Ascending aorta (tissue), 2 donors: ENCODE measurements at regions not wholly inside any gene's neighbourhood (a gene's known extent, or its start where the extent isn't known, plus 50 kb on each side); places are given as distances from the start of the nearest gene placed in this dataset.

Experiments
- DNase-seq, 2 donors: peaks; one replicate each; pipeline ENCODE4 v3.0.0-alpha.2; 2019; ENCODE audit warnings: low spot score in 2 of 2
- H3K27ac ChIP-seq, 2 donors: fragments of 200-600 bp; sonication (generic); one replicate each; pipeline ENCODE4 v1.5.1; 2016 to 2017; ENCODE audit warnings: mild to moderate bottlenecking in 1 of 2
- H3K27me3 ChIP-seq: fragments of 200-600 bp; sonication (generic); one replicate; pipeline ENCODE4 v1.5.1; 2017
- H3K36me3 ChIP-seq, 2 donors: fragments of 200-600 bp; sonication (generic); one replicate each; pipeline ENCODE4 v1.5.1; 2016
- H3K4me1 ChIP-seq, 2 donors: fragments of 200-600 bp; sonication (generic); one replicate each; pipeline ENCODE4 v1.5.1; 2016 to 2017; ENCODE audit warnings: mild to moderate bottlenecking in 1 of 2
- H3K4me3 ChIP-seq, 2 donors: fragments of 200-600 bp; sonication (generic); one replicate each; pipeline ENCODE4 v1.5.1; 2016 to 2017; ENCODE audit warnings: mild to moderate bottlenecking in 1 of 2
- H3K9me3 ChIP-seq, 2 donors: fragments of 200-600 bp; sonication (generic); one replicate each; pipeline ENCODE4 v1.5.1; 2016
- intact Hi-C: fragments of 100-400 bp; cut with DNase I; formaldehyde crosslinking; loops from one replicate; pipeline ENCODE4 v1.15.1; 2023
- TF ChIP-seq, protein P1 (sequence below), 3 experiments: fragments of 200-600 bp in 2 of 3; fragments of 450-650 bp in 1 of 3; sonication (generic) in 2 of 3; IDR thresholded peaks; one replicate each; pipeline ENCODE4 v1.5.1; 2016 to 2019; ENCODE audit warnings: antibody characterized with exemption in 3 of 3, mild to moderate bottlenecking in 1 of 3, moderate library complexity in 1 of 3

DNA sequence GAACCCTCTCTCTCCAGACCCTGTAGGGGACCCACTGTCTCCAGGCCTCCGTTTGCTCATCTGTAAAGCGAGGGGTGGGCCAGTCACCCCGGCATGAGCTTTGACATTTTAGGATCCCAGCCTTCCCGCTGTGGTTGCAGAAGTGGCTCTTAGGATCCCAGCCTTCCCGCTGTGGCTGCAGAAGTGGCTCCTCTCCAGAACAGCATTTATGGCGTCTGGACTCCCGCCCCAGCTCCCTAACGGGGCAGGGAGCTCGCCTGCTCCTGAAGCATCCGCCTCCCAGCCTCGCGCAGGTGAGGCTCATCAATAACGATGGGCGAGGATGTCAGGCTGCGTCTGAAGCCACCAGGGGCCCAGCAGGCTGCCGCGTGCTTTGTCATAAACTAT, 222.3 kb upstream of the TNRC6C start:
- H3K36me3 ChIP-seq, result no peaks in the 10 kb centered on the region
- H3K27ac ChIP-seq, result peak overlapping the region; percentile 85 to 87
- DNase-seq, result peak in 1 of 2 donors; percentile 64
- H3K4me1 ChIP-seq, result peaks cover 21 to 44% of the 10 kb centered on the region in 2 donors
- intact Hi-C loops, result loop anchor here (5.0 to 10.0 kb wide), 2 partner anchors 151 to 311 kb away; no protein-coding TSS in a partner anchor
- TF ChIP-seq, protein P1, sequence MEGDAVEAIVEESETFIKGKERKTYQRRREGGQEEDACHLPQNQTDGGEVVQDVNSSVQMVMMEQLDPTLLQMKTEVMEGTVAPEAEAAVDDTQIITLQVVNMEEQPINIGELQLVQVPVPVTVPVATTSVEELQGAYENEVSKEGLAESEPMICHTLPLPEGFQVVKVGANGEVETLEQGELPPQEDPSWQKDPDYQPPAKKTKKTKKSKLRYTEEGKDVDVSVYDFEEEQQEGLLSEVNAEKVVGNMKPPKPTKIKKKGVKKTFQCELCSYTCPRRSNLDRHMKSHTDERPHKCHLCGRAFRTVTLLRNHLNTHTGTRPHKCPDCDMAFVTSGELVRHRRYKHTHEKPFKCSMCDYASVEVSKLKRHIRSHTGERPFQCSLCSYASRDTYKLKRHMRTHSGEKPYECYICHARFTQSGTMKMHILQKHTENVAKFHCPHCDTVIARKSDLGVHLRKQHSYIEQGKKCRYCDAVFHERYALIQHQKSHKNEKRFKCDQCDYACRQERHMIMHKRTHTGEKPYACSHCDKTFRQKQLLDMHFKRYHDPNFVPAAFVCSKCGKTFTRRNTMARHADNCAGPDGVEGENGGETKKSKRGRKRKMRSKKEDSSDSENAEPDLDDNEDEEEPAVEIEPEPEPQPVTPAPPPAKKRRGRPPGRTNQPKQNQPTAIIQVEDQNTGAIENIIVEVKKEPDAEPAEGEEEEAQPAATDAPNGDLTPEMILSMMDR (IDR thresholded peaks at IDR 0.05), result no peak
- H3K4me3 ChIP-seq, result peak overlapping the region in 1 of 2 donors; percentile 47
- no peaks in the 10 kb centered on the region for H3K27me3 ChIP-seq
- peaks cover 0 to 6% of the 10 kb centered on the region in 2 donors for H3K9me3 ChIP-seq

DNA sequence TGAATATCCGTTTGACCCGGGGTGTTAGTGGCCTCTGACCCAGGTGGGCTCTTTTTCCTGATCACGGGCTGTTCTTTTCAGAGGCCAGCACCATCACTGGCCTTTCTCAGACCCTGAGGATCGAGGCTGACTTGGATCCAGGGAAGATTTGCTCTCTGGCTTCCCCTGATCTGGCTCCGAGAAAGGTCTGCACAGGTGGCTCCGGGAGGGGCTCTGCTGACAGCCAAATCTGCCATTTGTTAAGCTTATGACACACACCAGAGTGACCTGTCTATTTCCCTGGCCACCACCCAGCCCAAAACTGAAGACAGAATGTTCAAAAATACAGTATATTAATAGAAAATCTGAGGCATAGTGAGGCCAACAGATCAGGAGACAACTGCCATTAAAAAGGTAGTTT, 221.8 kb upstream of the TNRC6C start:
- TF ChIP-seq, protein P1 (IDR thresholded peaks at IDR 0.05), result no peak
- peak overlapping the region; percentile 85 to 87 for H3K27ac ChIP-seq
- DNase-seq, result peak in 1 of 2 donors; percentile 54
- H3K4me1 ChIP-seq, result peaks cover 21 to 44% of the 10 kb centered on the region in 2 donors
- no peaks in the 10 kb centered on the region for H3K27me3 ChIP-seq
- peaks cover 0 to 6% of the 10 kb centered on the region in 2 donors for H3K9me3 ChIP-seq
- intact Hi-C loops, result loop anchor here (5.0 to 10.0 kb wide), 2 partner anchors 151 to 312 kb away; no protein-coding TSS in a partner anchor
- no peak overlapping the region for H3K4me3 ChIP-seq
- H3K36me3 ChIP-seq, result no peaks in the 10 kb centered on the region

DNA sequence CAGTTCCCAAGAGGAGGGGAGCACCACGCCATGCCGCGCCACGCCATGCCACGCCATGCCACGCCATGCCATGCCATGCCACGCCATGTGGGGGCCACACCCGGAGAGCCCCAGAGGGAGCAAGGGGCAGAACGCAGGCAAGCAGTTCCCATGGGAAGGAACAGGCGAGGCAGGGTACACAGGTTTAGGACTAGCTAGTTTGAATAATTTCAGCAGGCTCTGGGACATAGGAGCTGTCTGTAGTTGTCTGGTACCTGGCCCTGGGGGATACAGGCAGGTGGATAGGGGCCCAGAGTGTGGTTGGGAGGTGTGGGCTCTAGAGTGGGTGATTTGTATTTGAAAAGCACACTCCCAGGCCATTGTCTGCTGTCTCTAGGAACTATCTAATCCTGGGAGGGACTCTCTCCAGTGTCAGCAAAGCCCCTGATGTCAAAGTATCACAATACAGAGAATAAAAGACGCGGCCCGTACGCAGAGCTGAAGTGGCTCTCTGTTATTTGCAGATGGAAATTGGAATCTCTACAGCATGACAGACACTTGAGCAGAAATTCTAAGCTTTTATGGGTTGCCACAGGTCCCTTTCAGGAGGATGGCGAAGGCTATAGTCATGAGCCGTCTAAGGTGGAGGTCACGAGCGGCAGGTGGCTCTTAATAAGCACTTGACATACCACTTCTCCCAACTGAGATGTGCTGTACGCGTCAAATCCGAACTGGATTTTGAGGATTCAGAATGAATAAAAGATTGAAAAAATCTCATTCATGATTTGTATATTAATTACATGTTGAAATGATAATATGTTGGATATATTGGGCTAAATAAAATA, 220.8 kb upstream of the TNRC6C start:
- intact Hi-C loops, result loop anchor here (5.0 to 10.0 kb wide), 2 partner anchors 150 to 313 kb away; no protein-coding TSS in a partner anchor
- DNase-seq, result peak in 1 of 2 donors; percentile 31
- Histone ChIP-seq H3K9me3 (peaks cover 0 to 2% of the 10 kb centered on the region in 2 donors), H3K4me3 (no peak overlapping the region), H3K4me1 (peaks cover 21 to 44% of the 10 kb centered on the region in 2 donors), H3K36me3 (no peaks in the 10 kb centered on the region), H3K27me3 (no peaks in the 10 kb centered on the region), H3K27ac (peak overlapping the region; percentile 85 to 87)
- TF ChIP-seq, protein P1 (IDR thresholded peaks at IDR 0.05), result no peak

DNA sequence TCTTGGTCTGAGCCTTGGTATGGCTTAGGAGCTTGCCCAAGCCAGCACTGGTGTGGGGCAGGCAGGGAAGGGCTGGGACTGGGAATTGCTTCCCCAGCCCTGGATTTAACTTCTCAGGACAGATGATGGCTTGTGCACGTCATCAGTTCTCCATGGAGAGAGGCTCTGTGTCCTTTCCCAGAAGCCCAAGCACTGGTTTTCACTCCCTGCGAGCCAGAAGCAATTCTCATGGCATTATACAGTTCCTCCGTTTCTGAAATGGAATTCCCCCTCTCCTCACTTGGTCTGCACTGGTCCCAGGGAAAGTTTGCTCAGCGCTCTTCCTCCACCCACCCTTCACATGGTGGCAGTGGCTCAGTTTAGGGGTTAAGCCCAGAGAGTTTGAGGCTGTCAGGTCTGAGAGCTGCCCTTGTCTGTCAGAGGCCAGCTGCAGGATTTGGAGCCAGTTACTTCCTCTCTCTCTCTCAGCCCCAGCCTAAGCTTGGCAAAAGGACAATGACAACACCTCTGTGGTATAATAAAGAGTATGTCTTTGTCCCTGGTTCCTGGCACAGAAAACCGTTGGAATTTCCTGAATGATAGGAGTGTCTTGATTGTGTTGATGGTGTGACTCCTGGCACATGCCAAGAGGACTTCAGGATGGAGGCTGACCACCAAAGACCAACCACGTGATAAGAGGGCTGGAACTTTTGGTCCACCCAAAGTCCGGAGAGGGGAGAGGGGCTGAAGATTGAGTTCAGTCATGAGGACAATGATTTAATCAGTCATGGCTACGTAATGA, 219.6 kb upstream of the TNRC6C start:
- peak in 1 of 2 donors; percentile 84 for DNase-seq
- Histone ChIP-seq H3K9me3 (no peaks in the 10 kb centered on the region), H3K36me3 (no peaks in the 10 kb centered on the region), H3K4me1 (peaks cover 20 to 38% of the 10 kb centered on the region in 2 donors), H3K27me3 (no peaks in the 10 kb centered on the region), H3K27ac (peak overlapping the region; percentile 85 to 87), H3K4me3 (no peak overlapping the region)
- intact Hi-C loops, result loop anchor here (5.0 to 10.0 kb wide), 2 partner anchors 148 to 314 kb away; no protein-coding TSS in a partner anchor
- TF ChIP-seq, protein P1 (IDR thresholded peaks at IDR 0.05), result no peak

DNA sequence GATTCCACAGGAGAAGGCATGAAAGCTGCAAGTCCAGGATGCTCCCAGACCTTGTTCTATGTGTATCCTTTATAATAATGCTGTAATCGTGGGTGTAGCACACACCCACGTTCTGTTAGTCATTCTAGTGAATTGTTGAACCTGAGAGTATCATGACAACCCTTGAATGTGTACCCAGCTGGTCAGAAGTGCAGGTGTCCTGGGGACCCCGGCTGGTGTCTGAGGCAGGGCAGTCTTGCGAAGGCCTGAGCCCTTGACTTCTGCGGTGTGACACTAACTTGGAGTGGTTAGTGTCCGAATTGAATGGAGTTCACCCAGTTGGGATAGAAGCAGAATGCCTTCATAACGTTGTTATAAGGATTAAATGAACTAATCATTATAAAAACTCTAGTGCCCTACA, 218.0 kb upstream of the TNRC6C start:
- H3K4me1 ChIP-seq, result peaks cover 7 to 23% of the 10 kb centered on the region in 2 donors
- TF ChIP-seq, protein P1 (IDR thresholded peaks at IDR 0.05), result no peak
- intact Hi-C loops, result no loop called here
- DNase-seq, result peak in 1 of 2 donors; percentile 38
- no peak overlapping the region for H3K4me3 ChIP-seq
- no peaks in the 10 kb centered on the region for H3K36me3 ChIP-seq
- no peaks in the 10 kb centered on the region for H3K27me3 ChIP-seq
- H3K9me3 ChIP-seq, result no peaks in the 10 kb centered on the region
- no peak overlapping the region for H3K27ac ChIP-seq
